GM12892 (cell line): ENCODE measurements at regions not wholly inside any gene's neighbourhood (a gene's known extent, or its start where the extent isn't known, plus 50 kb on each side); places are given as distances from the start of the nearest gene placed in this dataset.

ENCODE experiments used
- DNase-seq: peaks from one replicate; pipeline ENCODE4 v3.0.0; 2011; ENCODE audit not compliant: insufficient read length
- FAIRE-seq: peaks from 2 replicates; lab custom pipeline; 2011; peaks lifted over from hg19 to GRCh38; lab: Jason Lieb, UNC
- POLR2A ChIP-seq: IDR thresholded peaks from 2 replicates; pipeline ENCODE4 v1.6.1; 2011; ENCODE audit warnings: low read depth, low read length, control low read depth
- POLR2AphosphoS5 ChIP-seq: IDR thresholded peaks from 2 replicates; pipeline ENCODE4 v1.6.1; 2011; ENCODE audit warnings: low read depth, low read length, control low read depth
- TAF1 ChIP-seq: IDR thresholded peaks from 2 replicates; pipeline ENCODE4 v1.6.1; 2011; ENCODE audit warnings: low read depth, mild to moderate bottlenecking, control low read depth, low read length, borderline replicate concordance

- TF ChIP-seq POLR2AphosphoS5 (no peak), POLR2A (no peak), TAF1 (no peak)
- FAIRE-seq (no peak), DNase-seq (no peak)
Measured at GRCh38 chr21:41600961-41601572, 93.1 kb upstream of the TMPRSS2 start.

- DNase-seq (no peak), FAIRE-seq (no peak)
- TF ChIP-seq POLR2AphosphoS5: no peak
- no peak for TF ChIP-seq POLR2A
- no peak for TF ChIP-seq TAF1
Measured at GRCh38 chr21:41600556-41600955, 92.6 kb upstream of the TMPRSS2 start.

DNA sequence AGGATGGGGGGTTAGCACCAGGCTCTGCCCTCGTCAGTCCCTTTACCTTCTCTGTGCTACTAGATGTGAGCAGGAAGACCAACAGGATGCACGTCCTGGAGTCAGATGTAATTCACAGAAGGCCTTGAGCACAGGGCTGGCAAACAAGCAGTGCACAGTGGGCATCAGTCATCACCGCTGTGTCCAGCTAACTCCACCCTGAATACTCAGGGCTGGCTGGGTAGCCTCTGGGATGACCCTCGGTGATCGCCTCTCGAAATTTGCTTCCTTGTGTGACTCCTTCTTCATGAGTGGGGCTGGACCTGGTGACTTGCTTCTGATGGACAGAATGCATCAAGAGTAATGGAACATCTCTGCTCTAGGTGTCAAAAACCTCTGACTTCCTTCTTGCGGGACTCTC lies 92.2 kb upstream of the TMPRSS2 start:
- TF ChIP-seq TAF1: no peak
- TF ChIP-seq POLR2AphosphoS5: no peak
- no peak for TF ChIP-seq POLR2A
- no peak for FAIRE-seq
- no peak for DNase-seq

- no peak for DNase-seq
- FAIRE-seq: no peak
- TF ChIP-seq POLR2A (no peak), TAF1 (no peak), POLR2AphosphoS5 (no peak)
Measured at GRCh38 chr21:41598561-41599431, 90.8 kb upstream of the TMPRSS2 start.

GRCh38 chr21:41597811-41598231 lies 89.9 kb upstream of the TMPRSS2 start:
- TF ChIP-seq POLR2A: no peak
- DNase-seq: no peak
- no peak for FAIRE-seq

GRCh38 chr21:41597227-41597626 lies 89.3 kb upstream of the TMPRSS2 start:
- DNase-seq (no peak), FAIRE-seq (no peak)
- no peak for TF ChIP-seq TAF1

DNA sequence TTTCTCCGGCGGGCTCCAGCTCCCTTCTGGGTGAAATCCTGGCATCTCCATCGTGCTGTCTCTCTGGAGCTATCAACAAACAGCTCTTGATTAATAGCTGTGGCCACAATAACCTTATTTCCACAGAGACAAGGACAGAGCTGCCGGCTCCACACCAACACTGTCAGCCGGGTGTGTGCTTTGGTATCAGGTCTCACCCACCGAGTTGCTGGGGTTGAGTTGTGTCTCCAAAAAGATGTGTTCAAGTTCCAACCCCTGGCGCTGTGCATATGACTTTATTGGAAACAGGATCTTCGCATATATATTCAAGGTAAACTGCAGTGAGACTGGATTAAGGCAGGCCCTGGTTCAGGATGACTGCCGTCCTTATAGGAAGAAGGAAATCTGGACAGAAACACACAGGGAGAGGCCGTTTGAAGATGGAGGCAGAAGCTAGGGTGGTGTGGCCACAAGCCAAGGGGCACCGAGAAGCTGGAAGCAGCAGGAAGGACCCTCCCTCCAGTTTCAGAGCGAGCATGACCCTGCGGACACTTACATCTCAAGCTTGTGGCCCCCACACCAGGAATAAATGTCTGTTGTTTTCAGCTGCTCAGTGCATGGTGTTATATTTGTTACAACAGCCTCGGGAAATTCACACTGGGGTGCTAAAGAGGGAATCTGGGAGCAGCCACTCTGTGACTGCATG lies 88.4 kb upstream of the TMPRSS2 start:
- no peak for TF ChIP-seq POLR2A
- TF ChIP-seq TAF1: no peak
- TF ChIP-seq POLR2AphosphoS5: no peak
- FAIRE-seq: no peak
- no peak for DNase-seq

DNA sequence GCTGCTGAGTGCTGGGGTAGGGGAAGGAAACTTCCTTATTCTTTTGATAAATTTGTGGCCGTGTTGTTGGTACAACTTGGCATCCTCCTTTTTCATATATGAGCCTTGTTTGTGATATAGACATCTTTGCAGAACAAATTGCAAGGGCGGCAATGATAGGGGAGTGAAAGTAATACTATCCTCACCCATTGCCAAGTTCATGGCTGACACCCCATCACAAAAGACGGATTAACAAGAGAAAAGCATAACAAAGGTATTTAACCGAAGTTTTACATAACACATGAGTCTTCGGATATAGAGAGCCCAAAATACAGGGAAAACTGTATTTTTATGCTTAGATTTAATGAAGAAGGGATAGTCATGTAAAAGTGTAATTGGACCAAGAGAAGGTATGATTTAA lies 86.3 kb upstream of the TMPRSS2 start:
- TF ChIP-seq POLR2A (no peak), POLR2AphosphoS5 (no peak), TAF1 (no peak)
- DNase-seq (no peak), FAIRE-seq (no peak)

- DNase-seq (no peak), FAIRE-seq (no peak)
- TF ChIP-seq POLR2A (no peak), POLR2AphosphoS5 (no peak), TAF1 (no peak)
Measured at GRCh38 chr21:41593760-41594138, 85.8 kb upstream of the TMPRSS2 start.

- DNase-seq (no peak), FAIRE-seq (no peak)
- TF ChIP-seq TAF1: no peak
- no peak for TF ChIP-seq POLR2AphosphoS5
- TF ChIP-seq POLR2A: no peak
Measured at GRCh38 chr21:41593051-41593759, 85.2 kb upstream of the TMPRSS2 start.

DNA sequence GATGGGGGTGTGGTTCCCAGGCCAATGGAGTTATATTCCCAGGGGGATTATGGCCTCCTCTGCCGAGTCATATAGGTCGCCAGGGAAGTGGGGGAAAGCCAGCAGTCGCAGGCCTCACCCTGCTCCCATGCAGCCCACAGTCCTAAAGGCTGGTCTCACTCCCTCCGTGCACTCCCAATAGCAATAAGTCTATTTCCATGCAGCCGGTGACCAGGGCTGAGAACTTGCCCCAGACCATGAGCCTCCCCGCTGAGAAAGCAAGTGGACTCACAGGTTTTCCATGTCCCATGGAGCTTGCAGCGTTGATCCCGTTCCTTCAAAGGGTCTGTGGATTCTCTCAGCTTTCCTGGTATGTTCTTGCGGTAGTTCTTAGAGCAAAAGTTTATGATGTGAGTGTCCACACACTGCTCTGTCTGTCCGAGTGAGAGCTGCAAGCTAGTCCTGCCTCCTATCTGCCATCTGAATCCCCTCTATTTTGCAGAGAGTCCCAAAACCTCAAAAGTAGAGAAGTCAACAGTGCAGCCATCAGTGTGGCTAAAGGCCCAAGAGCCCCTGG lies 81.7 kb upstream of the TMPRSS2 start:
- DNase-seq (no peak), FAIRE-seq (no peak)
- no peak for TF ChIP-seq POLR2A

GRCh38 chr21:41589131-41589530 lies 81.2 kb upstream of the TMPRSS2 start:
- FAIRE-seq (no peak), DNase-seq (no peak)
- no peak for TF ChIP-seq POLR2A
- no peak for TF ChIP-seq TAF1
- TF ChIP-seq POLR2AphosphoS5: no peak

DNA sequence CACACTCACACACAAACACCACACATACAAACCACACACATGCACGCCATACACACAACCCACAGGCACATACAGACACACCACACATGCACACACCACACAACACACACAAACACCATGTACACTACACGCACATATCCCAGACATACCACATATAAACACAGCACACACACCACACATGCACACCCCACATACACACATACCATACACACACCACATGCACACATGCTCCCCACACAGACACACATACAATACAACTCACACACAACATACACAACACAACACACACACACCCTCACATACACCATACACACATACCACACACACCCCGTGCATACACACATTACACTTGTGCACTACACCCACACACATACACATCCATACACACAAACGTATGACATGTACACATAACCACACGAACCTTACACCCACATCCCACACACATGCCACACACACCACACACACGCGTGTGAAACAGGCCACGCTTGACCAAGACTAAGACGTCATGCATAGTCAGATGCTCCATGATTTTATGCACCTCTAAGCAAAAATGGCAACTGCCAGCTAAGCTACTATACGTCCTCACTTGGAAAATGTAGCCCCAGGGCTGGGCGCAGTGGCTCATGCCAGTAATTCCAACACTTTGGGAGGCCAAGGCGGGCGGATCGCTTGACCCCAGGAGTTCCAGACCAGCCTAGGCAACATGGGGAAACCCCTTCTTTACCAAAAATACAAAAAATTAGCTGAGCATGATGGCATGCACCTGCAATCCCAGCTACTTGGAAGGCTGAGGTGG lies 77.4 kb upstream of the TMPRSS2 start:
- DNase-seq: no peak
- TF ChIP-seq POLR2AphosphoS5 (no peak), POLR2A (no peak), TAF1 (no peak)
- FAIRE-seq: no peak
